Activated T-helper 17 cell treated with anti-CD3 and anti-CD28 coated beads, Interleukin-2, amount 50 U/mL, for 72 hours (primary cell): ENCODE measurements at regions not wholly inside any gene's neighbourhood (a gene's known extent, or its start where the extent isn't known, plus 50 kb on each side); places are given as distances from the start of the nearest gene placed in this dataset.

Source experiments
- ATAC-seq: fragments of 150-1000 bp; cut with Tn5 transposase; replicated peaks from 2 replicates; pipeline ENCODE4 v1.10.0; 2021; ENCODE audit warnings: mild to moderate bottlenecking, moderate library complexity
- H3K27ac Mint-ChIP-seq: one replicate; pipeline ENCODE4 v1.8.0; 2022; ENCODE audit warnings: mixed read lengths
- H3K27me3 Mint-ChIP-seq: one replicate; pipeline ENCODE4 v1.8.0; 2022; ENCODE audit warnings: mixed read lengths
- H3K36me3 Mint-ChIP-seq: one replicate; pipeline ENCODE4 v1.8.0; 2022; ENCODE audit warnings: low read depth, mild to moderate bottlenecking, mixed read lengths
- H3K4me1 Mint-ChIP-seq: one replicate; pipeline ENCODE4 v1.8.0; 2022; ENCODE audit warnings: mixed read lengths
- H3K4me3 Mint-ChIP-seq: one replicate; pipeline ENCODE4 v1.8.0; 2022; ENCODE audit warnings: mild to moderate bottlenecking, mixed read lengths
- H3K9me3 Mint-ChIP-seq: one replicate; pipeline ENCODE4 v1.8.0; 2022; ENCODE audit warnings: mixed read lengths

GRCh38 chr9:129291041-129291501, 113.0 kb upstream of the IER5L start:
- Mint-ChIP-seq H3K27ac (no peak overlapping the region), H3K4me3 (no peak overlapping the region), H3K36me3 (no peaks in the 10 kb centered on the region), H3K9me3 (no peaks in the 10 kb centered on the region), H3K4me1 (no peaks in the 10 kb centered on the region), H3K27me3 (no peaks in the 10 kb centered on the region)
- ATAC-seq = no peak

- Mint-ChIP-seq H3K27me3 (no peaks in the 10 kb centered on the region), H3K9me3 (no peaks in the 10 kb centered on the region), H3K36me3 (no peaks in the 10 kb centered on the region), H3K4me3 (no peak overlapping the region), H3K27ac (no peak overlapping the region), H3K4me1 (no peaks in the 10 kb centered on the region)
- no peak for ATAC-seq
These were observed 112.5 kb upstream of the IER5L start for GRCh38 chr9:129290606-129291005.

DNA sequence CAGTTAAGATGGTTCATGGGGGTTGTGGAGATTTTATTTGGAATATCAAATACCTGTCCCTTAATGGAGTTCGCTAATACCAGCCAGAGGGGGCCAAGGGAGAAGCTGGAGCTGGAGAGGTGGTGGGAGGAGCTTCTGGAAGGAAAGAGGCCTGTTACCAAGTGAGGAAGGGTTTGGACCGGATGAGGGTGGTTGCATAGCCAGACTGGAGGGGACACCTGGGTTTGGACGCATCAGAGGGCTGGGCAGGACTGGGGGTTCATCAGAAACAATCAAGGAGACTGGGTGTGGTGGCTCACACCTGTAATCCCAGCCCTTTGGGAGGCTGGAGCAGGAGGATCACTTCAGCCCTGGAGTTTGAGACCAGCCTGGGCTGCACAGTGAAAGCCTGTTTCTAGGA, 111.8 kb upstream of the IER5L start:
- H3K36me3 Mint-ChIP-seq = no peaks in the 10 kb centered on the region

GRCh38 chr9:129289131-129289731, 111.2 kb upstream of the IER5L start:
- no peaks in the 10 kb centered on the region for H3K9me3 Mint-ChIP-seq
- no peak overlapping the region for H3K4me3 Mint-ChIP-seq
- ATAC-seq = no peak
- H3K27me3 Mint-ChIP-seq = no peaks in the 10 kb centered on the region
- H3K36me3 Mint-ChIP-seq = no peaks in the 10 kb centered on the region
- no peak overlapping the region for H3K27ac Mint-ChIP-seq
- H3K4me1 Mint-ChIP-seq = no peaks in the 10 kb centered on the region

More for the DNA sequence above, 111.8 kb upstream of the IER5L start:
- Mint-ChIP-seq H3K27ac (no peak overlapping the region), H3K9me3 (no peaks in the 10 kb centered on the region), H3K4me3 (no peak overlapping the region), H3K4me1 (no peaks in the 10 kb centered on the region), H3K27me3 (no peaks in the 10 kb centered on the region)
- no peak for ATAC-seq

GRCh38 chr9:129287619-129288305, 109.7 kb upstream of the IER5L start:
- Mint-ChIP-seq H3K36me3 (no peaks in the 10 kb centered on the region), H3K9me3 (no peaks in the 10 kb centered on the region), H3K4me3 (no peak overlapping the region), H3K27ac (no peak overlapping the region), H3K4me1 (no peaks in the 10 kb centered on the region), H3K27me3 (no peaks in the 10 kb centered on the region)
- no peak for ATAC-seq

DNA sequence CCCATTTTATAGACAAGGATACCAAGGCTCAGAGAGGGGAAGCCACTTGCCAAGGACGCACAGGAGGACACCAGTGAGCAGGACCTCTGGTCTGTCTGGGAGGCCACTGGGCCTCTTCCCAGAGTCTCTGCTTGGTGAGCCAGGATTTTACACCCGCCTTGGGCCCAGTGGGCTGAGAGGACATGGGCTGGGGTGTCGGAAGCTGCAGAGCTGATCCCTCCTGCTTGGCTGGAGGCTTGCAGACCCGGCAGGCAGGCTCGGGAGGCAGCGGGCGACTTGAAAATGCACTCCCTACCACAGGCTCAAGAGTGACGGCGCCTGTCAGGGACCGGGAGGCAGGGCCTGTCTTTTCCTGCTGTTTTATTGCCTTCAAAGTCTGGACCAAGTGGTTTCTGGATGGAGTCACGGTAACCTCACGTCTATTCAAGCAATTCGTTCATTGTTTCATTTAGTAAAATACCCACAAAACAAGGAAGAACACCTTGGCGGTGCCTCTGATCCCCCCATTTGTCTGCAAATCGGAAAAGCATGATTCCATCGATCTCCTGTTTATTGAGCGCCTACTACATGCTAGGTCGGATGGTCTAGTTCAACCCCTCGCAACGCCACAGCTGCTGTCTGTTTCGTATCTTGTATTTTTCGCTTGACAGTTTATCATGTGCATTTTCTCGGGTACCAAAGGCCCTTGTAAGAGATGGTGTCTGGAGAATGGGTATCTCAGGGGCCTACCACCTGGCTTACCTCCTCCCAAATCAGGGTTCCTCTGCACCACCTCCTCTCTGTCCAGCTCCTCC, 108.1 kb upstream of the IER5L start:
- ATAC-seq = no peak
- Mint-ChIP-seq H3K4me3 (no peak overlapping the region), H3K27ac (no peak overlapping the region), H3K9me3 (no peaks in the 10 kb centered on the region), H3K27me3 (no peaks in the 10 kb centered on the region), H3K4me1 (no peaks in the 10 kb centered on the region), H3K36me3 (no peaks in the 10 kb centered on the region)

DNA sequence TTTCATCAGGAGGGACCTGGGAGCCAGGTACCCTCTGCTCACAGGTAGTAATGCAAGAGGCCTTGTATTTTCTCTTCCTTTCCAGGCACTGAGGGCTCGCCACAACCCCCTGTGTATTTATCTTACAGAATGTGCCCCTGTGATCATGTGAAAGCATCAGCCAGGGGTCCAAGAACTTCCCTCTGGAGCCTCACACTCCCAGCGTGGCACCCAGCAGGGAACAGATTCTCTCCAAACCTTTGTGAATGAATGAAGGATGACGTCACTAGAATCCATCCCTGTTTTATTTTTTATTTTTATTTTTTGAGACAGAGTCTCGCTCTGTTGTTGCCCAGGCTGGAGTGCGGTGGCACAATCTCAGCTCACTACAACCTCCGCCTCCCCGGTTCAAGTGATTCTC, 107.3 kb upstream of the IER5L start:
- Mint-ChIP-seq H3K27ac (no peak overlapping the region), H3K4me3 (no peak overlapping the region), H3K27me3 (no peaks in the 10 kb centered on the region), H3K36me3 (no peaks in the 10 kb centered on the region), H3K4me1 (no peaks in the 10 kb centered on the region), H3K9me3 (no peaks in the 10 kb centered on the region)
- ATAC-seq = no peak

DNA sequence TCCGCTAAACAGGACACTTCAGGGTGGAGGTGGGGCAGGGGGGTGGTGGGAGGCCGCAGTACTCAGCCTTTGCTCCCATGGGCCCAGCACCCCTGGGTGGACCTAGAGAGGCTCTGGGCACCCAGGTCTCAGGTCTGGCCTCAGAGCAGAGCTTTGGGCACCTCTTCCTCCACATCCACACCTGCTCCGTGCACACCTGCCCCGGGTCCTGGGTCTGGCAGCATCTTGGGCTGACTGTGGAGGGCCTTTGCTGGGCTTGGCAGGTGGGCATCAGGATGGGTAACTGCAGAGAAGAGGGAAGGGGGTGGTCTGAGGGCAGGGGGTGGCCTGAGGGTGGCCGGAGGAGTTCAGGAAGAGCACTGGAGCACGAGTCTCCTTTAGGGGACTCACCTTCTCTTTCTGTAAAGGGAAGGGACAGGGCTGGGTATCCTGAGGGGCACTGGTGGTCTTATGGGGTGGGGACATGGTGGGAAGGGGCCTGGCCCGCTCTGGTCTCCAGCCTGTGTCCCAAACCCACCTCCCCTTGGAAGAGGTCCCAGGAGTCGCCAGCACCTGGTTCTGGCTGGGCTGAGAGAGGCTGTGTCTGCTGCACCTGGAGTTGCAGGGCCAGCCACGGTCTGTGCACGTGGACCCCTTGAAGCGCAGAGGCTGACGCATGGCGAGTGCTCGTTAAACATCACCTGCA, 106.7 kb upstream of the IER5L start:
- H3K4me3 Mint-ChIP-seq = no peak overlapping the region
- no peak overlapping the region for H3K27ac Mint-ChIP-seq
- H3K9me3 Mint-ChIP-seq = no peaks in the 10 kb centered on the region
- ATAC-seq = no peak
- no peaks in the 10 kb centered on the region for H3K4me1 Mint-ChIP-seq
- no peaks in the 10 kb centered on the region for H3K36me3 Mint-ChIP-seq
- no peaks in the 10 kb centered on the region for H3K27me3 Mint-ChIP-seq

GRCh38 chr9:129283705-129284606, 105.9 kb upstream of the IER5L start:
- Mint-ChIP-seq H3K27ac (no peak overlapping the region), H3K9me3 (no peaks in the 10 kb centered on the region), H3K4me1 (no peaks in the 10 kb centered on the region), H3K36me3 (no peaks in the 10 kb centered on the region), H3K27me3 (no peaks in the 10 kb centered on the region), H3K4me3 (no peak overlapping the region)
- no peak for ATAC-seq

GRCh38 chr9:129283291-129283691, 105.2 kb upstream of the IER5L start:
- H3K27ac Mint-ChIP-seq = no peak overlapping the region
- H3K9me3 Mint-ChIP-seq = no peaks in the 10 kb centered on the region
- no peaks in the 10 kb centered on the region for H3K27me3 Mint-ChIP-seq
- no peak for ATAC-seq
- H3K4me3 Mint-ChIP-seq = no peak overlapping the region
- no peaks in the 10 kb centered on the region for H3K4me1 Mint-ChIP-seq
- no peaks in the 10 kb centered on the region for H3K36me3 Mint-ChIP-seq

DNA sequence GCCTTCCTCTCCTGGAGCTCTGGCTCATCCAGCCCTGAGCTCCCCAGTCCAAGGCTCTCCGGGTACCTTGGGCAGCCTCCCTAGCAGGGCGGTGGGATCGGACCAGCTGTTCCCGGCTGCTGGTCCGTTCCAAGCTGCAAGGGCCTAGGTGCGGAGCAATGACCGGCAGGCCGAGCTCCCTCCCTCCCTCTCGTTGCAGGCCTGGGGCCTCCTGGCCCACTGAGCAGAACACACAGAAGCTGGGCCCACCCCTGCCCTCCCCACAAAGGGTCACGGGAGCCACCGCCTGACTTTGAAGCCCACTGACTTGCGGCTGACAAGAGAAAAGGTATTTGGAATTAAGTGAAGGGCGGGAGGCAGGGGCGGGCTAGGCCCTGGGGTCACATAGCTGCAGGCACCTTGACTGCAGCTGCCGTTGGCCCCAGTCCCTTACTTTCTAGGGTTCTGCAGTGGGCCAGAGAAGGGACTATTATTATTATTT, 104.7 kb upstream of the IER5L start:
- no peaks in the 10 kb centered on the region for H3K36me3 Mint-ChIP-seq
- H3K27me3 Mint-ChIP-seq = no peaks in the 10 kb centered on the region
- no peaks in the 10 kb centered on the region for H3K4me1 Mint-ChIP-seq
- no peak for ATAC-seq
- no peaks in the 10 kb centered on the region for H3K9me3 Mint-ChIP-seq
- H3K4me3 Mint-ChIP-seq = no peak overlapping the region
- no peak overlapping the region for H3K27ac Mint-ChIP-seq

- H3K27ac Mint-ChIP-seq = no peak overlapping the region
- no peaks in the 10 kb centered on the region for H3K36me3 Mint-ChIP-seq
- no peaks in the 10 kb centered on the region for H3K4me1 Mint-ChIP-seq
- ATAC-seq = no peak
- H3K9me3 Mint-ChIP-seq = no peaks in the 10 kb centered on the region
- H3K27me3 Mint-ChIP-seq = no peaks in the 10 kb centered on the region
- H3K4me3 Mint-ChIP-seq = no peak overlapping the region
These were observed 104.2 kb upstream of the IER5L start for GRCh38 chr9:129282272-129282671.

- ATAC-seq = no peak
- Mint-ChIP-seq H3K27ac (no peak overlapping the region), H3K4me3 (no peak overlapping the region), H3K4me1 (no peaks in the 10 kb centered on the region), H3K36me3 (no peaks in the 10 kb centered on the region), H3K9me3 (no peaks in the 10 kb centered on the region), H3K27me3 (no peaks in the 10 kb centered on the region)
These were observed 103.6 kb upstream of the IER5L start for GRCh38 chr9:129281506-129282145.
